Fibroblast of peridontal ligament (primary cell): ENCODE measurements at regions not wholly inside any gene's neighbourhood (a gene's known extent, or its start where the extent isn't known, plus 50 kb on each side); places are given as distances from the start of the nearest gene placed in this dataset.

Experiments
- DNase-seq: peaks from one replicate; pipeline ENCODE4 v3.0.0-alpha.2; 2010; ENCODE audit errors: extremely low read depth

DNA sequence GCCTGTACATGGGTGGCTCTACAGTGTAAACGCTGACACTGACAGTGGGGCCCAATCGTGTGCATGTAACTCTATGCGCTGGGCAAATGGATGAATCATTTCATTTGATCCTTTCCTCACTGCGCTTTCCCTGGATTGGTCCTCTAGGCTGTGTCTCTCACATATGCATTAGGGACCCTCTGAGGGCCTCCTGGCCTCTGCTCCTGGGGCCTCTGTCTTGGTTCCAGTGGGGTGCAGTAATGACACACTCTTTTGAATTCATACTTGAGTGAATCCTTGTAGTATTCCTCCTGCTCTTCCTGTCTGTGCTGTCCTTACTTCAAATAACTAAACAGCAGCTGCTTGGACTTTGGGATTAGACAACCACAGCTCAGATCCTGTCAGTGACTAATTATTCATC is 176.5 kb upstream of the ADO start:
- DNase-seq, result no peak

GRCh38 chr10:62631241-62631640 is 173.3 kb upstream of the ADO start:
- no peak for DNase-seq

DNA sequence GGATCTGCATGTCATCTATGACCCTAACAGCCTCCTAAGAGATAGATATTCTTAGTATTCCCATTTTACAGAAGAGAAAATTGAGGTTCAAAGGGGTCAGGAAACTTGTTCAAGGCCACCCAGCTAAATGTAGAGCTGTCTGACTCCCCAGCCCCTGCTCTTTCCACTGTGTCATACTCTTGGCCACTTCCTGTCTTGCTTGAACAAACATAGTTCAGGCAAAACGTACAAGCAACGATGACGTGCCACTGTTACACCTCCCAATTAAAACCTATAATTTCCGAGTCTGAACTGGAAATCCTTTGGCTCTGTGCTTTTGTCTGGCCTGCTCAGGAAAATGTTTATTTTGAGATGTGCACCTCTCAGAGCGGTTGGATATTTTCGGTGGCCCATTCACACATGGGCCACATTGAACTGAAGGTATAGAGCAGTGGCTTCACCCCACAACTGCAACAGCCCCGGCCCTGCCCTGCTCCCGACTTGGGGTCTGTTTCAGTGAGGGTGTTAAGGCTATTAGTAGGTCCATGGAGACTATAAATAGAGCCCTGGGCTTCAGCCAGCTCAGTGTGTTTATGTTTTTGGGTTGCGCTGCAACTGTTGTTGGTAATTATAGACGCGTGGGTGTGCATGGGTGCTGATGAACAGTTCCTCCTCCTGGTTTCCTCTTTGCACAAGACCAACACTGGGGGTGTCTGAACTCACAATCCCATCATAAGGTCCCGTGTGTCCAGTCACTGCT is 172.3 kb upstream of the ADO start:
- no peak for DNase-seq

DNA sequence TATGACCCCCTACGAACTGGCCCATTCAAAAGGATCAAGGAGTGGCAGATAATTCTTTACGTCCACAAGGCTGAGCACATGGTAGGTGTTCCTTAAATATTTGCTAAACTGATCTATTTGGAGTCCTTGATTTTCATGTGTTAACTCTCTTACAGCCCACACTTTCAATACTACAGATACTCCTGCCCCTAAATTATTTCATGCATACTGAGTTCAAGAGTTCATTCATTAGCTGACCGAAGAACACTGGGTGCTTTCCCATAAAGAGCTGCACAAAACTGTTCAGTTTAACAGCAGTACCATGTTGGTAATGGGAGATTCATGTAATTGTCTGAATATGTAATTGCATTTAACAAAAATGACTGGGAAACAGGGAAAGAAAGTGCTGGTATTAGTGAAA is 170.5 kb upstream of the ADO start:
- DNase-seq, result no peak

DNA sequence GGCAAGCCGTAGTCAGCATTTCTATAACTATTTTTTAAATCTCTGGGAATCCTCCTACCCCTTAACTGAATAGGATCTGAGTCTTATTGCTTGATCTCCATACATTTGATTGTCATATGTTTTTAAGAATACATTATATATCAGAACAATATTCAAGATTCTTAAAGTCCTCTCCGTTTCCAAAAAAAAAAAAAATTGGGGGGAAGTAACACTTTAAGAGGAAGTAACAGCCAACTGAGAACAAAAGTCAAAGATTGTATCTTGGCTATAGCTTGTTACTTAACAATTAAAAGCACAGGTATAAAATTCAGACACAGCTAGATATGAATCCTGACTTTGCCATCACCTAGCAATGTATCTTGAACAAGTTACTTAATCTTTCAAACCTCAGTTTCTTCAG is 169.9 kb upstream of the ADO start:
- no peak for DNase-seq

DNA sequence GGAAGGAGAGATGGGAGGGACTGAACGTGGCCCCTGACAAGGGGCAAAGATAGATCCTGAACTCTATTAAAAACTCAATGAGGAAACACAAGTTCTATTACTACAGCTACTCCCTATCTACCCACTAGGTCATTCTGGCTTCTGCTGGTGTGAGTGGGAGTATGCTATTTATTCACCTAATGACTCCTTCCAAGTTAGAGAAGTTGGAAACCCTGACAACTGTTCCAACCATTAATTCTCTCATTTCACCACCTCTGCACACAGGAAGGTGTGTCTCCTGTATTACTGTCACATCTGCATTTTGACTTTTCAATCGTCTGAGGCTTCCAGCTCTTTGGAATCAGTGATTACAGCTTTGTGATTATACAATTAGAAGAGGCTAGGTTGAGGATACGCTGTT is 169.4 kb upstream of the ADO start:
- DNase-seq, result no peak

DNA sequence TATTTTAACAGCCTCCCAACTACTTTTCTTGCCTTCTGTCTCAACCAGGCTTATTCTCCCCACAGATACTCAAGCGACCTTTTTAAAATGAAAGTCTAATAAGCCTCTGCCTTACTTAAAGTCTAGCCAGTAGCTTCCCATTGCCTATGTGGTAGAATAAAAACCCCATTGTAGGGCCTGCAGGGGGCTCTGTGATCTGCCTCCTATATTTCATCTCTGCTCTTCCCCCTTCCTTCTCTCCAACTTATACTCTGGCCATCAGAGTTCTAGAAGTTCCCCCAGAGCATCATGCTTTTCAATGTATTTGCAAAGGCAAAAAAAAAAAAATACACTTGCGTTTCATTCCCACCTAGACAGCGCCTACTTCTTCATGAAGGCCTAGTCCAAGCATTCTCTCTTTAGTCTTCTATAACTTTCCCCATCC is 167.7 kb upstream of the ADO start:
- DNase-seq, result peak; percentile 30

DNA sequence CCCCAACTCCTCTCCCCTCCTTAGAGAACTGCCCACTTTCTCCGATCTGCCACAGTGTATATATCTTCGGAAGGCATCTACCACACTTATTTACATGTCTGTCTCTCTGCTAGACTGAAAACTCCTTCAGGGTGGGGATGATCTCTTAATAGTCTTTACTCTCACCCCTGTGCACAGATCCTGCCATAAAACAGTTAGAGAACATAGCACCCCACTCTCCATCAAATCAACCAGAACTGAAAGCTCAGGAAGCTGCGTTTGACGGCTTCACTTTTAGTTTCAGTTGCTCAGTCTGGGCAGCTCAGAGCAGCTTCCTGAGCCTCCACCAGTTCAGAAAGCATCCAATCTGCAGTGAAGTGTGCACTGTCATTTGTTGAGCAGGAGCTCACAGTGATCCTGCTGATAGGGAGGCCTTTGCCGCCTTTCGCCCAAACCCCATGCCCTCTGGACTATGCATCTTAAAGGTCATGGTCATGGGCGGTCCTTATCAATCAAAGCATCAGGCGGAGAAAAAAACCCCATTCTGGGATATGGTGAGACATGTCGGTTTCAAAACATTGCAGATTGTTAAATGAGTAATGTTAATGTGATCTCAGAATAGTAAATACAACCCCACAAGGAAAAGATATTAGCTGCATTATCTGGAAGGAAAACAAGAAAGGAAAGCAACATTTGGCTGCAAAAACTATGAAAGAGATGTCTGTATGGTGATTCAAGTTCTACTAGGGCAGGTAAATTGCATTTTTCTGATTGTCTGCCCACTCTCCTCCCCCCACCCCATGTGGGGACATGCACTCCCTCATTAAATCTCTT is 167.1 kb upstream of the ADO start:
- peak; percentile 49 for DNase-seq

DNA sequence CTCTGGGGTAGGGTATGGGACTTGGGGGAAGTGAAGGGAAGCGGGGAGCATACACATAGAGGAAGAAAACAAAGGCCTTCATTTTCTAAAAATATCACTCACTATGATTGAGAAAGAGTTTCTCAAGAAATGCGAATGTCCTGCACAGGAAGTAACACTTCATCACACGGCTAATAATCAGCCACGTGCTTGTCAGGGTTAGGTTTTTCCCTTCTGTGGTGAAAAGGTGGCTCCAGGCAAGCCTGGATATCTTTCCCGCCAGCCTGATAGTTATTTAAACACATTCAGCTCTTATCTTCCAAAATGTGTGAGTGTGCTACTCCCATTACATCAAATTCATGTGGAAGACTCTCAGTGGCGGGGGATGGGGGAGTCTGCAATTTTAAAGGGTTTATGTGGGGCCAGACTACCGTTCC is 166.4 kb upstream of the ADO start:
- no peak for DNase-seq

- DNase-seq, result no peak
Measured at GRCh38 chr10:62639144-62639543, 165.4 kb upstream of the ADO start.

DNA sequence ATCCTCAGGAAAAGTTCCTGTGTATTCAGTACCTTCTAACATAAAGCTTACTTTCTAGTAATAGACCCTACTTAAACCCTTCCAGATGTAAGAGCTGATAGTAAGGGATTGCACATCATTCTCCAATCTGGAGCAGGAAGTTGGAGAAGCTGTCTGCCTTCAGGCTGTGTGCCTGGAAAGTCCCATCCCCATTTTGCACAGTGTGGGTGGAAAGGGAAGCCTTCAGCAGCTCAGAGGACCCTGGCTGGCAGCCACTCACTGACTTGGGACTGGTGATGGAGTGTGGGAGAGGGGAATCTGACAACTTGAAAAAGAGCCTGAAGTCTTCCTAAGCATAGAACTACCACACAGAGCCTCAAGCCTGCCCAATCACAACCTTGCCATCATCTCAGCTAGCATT is 164.1 kb upstream of the ADO start:
- DNase-seq, result no peak

GRCh38 chr10:62643606-62644587 is 160.6 kb upstream of the ADO start:
- no peak for DNase-seq

- DNase-seq, result no peak
Measured at GRCh38 chr10:62647375-62648092, 157.0 kb upstream of the ADO start.

- no peak for DNase-seq
Measured at GRCh38 chr10:62648921-62649320, 155.6 kb upstream of the ADO start.

- no peak for DNase-seq
Measured at GRCh38 chr10:62650411-62650810, 154.1 kb upstream of the ADO start.

GRCh38 chr10:62651341-62651740 is 153.2 kb upstream of the ADO start:
- peak; percentile 30 for DNase-seq

DNA sequence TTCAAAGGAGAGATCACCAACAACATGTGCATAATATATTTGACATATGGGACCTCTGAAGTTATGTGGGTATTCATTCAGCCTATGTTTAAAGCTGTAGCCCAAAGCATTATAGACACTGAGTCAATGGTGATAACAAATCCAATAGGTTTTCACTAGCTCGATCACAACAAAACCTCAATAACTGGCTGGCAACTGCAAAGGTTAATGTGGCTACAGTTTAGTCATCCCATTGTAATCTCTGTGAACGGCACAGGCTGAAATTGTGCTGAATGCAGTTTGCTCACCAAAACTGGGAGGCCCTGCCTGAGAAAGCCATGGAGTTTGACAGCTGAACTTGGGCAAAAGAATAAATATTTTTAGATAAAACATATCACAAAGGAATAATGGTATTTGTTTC is 152.4 kb upstream of the ADO start:
- DNase-seq, result peak; percentile 64

DNA sequence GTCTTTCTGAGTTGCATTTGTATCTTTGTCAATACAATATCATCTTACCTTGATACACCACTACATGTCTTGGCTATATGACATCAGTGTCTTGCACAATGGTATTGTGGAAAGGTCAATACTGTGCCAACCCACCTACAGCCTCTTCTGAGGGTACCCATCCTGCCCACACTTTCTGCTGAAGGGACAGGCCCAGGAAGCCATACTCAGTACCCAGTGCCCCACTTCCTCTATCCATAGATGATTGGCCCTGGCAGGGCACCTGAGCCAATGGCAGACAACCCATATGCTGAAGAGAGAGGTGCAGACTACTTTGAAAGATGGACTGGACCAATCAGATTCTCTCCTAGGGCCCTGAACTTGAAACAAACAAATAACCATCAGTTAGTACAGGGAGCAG is 152.0 kb upstream of the ADO start:
- DNase-seq, result no peak

DNA sequence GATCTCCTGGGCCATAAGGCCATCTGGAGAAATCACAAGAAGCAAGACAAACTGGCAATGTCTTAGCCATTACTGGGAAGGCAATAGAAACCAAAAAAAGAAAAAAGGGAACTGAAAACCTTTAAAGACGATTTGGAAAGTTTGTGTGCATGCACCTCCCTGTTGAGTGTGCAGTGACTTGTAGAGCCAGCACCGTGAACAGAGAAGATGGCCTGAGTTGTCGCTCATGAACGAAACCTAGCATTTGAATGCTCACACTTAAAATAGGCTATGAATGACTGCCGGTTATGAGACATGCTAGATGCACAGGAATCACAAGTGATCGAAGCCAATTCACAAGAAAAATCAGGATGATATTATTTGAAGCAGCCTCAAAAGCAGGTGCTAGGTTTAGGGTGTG is 151.3 kb upstream of the ADO start:
- no peak for DNase-seq

GRCh38 chr10:62654966-62655336 is 149.6 kb upstream of the ADO start:
- DNase-seq, result no peak

- DNase-seq, result no peak
Measured at GRCh38 chr10:62655337-62655994, 149.1 kb upstream of the ADO start.
